ENCODE measurements at regions not wholly inside any gene's neighbourhood (a gene's known extent, or its start where the extent isn't known, plus 50 kb on each side); places are given as distances from the start of the nearest gene placed in this dataset.

DNA sequence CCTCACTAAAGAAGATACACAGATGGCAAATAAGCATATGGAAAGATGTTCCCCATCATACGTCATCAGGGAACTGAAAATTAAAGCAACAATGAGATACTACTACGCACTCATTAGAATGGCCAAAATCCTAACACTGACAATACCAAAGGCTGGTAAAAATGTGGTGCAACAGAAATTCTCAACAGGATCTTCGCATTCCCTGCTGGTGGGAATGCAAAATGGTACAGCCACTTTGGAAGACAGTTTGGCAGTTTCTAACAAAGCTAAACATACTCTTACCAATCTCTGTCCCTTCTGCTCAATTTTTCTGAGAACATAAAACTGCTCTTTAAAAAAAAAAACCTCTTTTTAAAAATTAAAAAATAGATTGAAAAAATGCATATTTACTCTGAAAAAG is 300.2 kb downstream of the FBXW7 start:
- no peak for DNase-seq (ENCODE audit: low spot score)

DNA sequence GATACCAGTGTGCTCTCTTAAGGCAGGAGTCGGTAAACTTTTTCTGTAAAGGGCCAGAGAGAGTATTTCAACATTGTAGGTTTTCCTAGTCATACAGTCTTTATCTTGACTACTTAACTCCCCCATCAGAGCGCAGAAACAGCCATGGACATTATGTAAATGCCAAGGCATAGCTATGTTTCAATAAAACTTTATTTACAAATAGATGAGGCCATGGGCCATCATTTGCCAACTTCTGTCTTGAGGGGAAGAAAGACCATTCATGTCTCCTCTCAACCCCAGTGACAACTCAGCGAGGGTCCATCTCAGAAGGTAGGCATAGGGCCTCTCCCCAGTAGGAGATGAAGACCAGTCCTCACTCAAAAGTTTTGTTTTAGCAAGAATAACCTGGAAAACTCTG is 301.3 kb downstream of the FBXW7 start:
- DNase-seq (ENCODE audit: low spot score): no peak

DNA sequence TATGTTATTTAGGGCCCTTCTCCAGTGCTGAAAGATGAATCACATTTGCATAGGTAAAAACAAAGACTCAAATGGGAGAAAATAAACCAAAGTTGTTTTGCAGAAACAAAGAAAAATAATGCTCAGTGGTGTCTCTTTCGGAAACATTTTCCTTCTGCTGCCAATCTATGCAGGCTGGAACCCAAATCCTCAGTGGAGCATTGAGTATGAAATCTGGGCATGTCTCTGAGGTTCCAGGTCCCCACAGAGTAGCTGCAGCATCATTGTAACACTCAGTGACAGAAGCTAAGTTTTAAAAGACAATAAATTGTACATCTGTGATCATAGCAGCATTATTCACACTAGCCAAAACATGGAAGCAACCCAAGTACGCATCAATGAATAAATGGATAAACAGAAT is 303.6 kb downstream of the FBXW7 start:
- DNase-seq (ENCODE audit: low spot score): no peak

DNA sequence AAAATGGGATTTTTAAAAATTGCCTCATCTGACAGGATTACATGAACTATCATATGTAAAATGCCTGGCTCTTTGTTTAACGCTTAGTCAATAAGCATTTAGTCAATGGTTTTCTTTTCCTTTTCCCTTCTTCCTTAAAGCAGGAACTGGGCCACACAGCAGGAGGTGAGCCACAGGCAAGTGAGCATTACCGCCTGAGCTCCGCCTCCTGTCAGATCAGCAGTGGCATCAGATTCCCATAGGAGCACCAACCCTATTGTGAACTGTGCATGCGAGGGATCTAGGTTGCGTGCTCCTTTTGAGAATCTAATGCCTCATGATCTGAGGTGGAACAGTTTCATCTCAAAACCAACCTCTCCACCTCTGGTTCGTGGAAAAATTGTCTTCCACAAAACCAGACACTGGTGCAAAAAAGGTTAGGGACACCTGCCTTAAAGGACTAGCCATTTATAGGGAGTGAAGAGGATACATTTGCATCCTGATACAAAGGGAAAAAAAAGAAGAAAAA is 306.1 kb downstream of the FBXW7 start:
- DNase-seq (ENCODE audit: low spot score): no peak

DNA sequence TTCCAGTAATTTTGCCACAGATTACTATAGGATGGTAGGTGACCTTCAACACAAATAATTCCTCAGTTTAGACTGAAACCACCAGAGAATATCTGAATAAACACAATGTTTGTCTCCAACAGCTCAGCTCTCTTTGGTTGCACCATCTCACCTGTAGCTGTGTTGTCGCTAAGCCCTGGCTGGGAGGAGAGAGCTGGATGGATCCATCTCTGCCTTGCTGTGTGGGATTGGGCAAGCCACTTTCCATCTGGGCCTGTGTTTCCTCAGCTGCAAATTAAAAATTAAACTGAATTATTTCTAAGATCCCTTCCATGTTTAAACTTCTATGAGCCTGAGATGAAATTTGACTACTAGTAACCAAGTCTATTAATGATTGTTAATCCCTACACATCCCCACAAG is 310.2 kb downstream of the FBXW7 start:
- no peak for DNase-seq (ENCODE audit: low spot score)

DNA sequence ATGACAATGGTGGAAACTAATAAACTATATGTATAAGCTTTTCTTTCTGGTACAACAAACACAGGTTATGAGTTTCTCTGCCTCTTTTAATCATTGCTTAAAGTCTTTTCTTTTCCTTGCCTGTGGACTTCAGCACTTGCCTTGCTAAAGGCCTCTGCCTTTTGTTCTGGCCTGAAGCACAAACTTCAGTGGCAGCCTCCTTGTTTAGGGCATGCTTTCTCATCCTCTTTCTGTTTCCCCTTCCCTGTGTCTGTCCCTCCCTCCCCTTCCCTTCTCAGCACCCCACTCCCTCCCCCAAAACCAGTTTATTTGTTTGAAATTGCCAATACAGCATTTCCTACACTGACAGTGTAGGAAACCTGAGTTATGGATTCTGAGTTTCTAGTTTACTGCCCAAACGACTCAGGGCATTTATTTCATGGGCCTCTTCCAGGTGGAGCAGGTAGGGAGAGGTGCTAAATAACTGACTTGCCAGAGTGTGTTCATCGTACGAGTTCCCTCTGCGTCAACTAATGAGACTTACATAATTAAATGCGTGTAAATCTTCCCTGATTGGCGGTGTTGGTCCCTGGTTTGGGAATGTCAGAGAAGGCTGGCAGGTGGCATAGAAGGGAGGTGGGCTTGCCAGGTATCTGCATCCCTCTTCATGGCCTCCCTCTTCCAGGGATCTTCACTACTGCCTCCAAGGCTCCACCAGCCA is 311.0 kb downstream of the FBXW7 start:
- DNase-seq (ENCODE audit: low spot score): no peak

DNA sequence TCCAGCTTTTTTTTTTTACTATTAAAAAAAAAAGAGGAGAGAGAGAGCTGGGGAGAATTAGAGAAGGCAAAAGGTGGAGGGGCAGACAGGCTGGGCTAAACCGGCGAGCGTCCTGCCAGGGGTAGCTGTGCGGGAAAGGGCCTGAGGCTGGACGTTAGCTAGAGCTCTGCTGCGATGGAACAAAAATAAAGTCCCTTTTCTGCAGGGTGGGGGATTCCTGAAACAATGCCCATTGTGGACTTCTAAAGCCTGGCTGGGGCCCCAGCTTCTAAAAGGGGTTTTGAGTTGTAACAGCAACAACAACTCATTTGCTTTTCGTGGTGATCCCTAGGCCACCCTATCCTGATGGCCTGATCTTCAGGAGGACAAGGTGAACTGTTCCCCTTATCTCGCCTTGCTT is 311.7 kb downstream of the FBXW7 start:
- DNase-seq (ENCODE audit: low spot score): no peak

DNA sequence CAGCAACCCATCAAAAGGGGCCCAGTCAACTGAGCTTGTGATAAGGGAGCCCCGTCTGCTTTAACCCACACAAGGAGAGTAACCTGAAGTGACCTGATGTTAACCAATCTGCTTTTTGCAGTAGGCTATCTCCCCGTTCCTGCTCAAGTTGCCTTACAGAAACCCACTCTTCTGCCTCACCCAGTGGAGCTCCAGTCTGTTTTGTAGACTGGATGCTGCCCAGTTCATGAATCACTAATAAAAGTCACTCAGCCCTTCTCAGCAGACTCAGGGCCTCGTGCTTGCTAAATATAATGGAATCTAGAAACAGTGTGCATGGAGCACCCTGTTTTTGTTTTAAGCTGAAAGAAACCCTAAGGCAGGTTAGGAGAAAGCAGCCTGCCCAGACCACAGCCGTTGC is 312.3 kb downstream of the FBXW7 start:
- DNase-seq (ENCODE audit: low spot score): no peak

DNA sequence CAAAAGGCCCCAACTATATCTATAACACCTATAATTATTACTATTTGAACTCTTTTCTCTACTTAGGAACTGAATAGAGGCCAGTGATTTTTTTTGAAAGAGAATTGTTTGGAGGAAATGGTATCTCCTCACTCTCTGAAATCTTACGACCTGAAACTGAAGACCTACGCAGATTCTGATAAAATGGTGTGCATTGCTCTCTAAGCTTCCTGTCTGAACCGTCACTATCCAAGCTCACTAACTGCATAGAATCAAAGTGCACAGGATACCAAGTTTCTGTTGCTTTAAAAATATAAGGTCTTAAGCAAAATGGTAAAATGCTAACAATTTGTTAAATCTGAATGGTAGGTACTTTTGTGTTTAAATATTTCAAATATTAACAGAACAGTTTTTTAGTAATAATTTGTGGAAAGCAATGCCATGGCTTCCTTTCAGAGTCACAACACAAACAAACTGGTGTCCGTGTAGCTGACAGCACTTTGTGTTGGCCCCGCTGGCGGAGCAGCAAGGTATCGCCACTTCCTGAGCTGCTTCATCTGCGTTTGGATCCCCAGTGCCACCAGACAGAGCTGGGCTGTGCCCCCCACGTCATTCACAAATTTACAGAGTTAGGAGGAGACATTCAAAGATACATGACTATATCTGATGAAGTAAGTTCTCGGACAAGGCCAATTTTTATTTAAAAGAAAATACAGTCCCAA is 313.9 kb downstream of the FBXW7 start:
- no peak for DNase-seq (ENCODE audit: low spot score)

DNA sequence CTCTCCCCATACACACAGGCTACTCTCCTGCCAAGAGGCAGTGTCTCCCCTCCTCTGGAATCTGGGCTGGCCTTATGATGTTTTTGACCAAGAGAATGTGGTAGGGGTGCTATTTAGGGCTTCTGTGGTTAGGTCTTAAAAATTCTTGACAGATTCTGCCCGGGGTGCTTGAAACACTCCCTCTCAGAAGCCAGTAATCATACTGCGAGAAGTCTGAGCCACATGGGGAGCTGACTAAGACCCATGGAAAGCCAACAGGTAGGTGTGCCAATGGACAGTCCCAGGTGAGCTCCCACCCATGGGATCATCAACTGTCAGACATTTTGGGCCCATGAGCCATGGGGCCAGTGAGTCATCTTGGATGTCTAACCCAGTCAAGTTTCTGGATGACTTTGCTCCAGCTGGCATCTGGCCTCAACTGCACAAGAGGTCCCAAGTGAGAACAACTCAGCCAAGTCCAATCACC is 315.7 kb downstream of the FBXW7 start:
- no peak for DNase-seq (ENCODE audit: low spot score)

DNA sequence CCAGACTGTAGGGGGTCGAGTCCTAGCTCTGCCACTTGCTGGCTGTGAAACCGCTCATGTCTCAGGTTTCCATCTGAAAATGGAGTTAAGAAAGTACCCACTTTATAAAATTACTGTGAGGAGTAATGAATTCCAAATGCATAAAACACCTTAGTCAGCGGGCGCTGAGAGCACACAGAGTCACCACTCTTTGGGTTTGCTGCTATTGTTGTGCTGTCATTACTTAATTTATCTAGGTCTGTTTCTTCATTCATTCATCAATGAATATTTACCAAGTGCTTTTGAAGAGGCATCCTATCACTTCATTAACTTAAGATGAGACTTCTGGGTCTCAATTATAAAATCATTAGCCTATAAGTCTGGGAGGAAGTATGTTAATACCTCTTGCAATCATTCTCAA is 317.3 kb downstream of the FBXW7 start:
- no peak for DNase-seq (ENCODE audit: low spot score)

DNA sequence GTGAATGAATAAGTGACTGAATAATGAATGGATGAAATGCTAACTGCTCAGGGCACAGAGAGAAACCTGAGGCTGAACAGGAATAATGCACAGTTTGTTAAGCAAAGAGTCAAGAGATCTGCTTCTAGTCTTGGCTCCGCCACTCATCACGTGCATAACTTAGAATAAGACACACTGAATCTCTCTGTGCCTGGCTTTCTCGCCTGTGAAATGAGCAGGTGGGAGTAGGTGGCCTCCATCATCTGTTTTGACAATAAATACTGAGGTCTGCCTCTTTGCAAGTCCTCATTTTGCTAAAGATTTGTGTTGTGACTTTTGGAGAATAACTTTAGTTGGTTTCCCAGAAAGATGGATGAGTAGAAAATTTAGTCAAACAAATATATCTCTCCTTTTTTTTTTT is 318.0 kb downstream of the FBXW7 start:
- DNase-seq (ENCODE audit: low spot score): peak; percentile 24

DNA sequence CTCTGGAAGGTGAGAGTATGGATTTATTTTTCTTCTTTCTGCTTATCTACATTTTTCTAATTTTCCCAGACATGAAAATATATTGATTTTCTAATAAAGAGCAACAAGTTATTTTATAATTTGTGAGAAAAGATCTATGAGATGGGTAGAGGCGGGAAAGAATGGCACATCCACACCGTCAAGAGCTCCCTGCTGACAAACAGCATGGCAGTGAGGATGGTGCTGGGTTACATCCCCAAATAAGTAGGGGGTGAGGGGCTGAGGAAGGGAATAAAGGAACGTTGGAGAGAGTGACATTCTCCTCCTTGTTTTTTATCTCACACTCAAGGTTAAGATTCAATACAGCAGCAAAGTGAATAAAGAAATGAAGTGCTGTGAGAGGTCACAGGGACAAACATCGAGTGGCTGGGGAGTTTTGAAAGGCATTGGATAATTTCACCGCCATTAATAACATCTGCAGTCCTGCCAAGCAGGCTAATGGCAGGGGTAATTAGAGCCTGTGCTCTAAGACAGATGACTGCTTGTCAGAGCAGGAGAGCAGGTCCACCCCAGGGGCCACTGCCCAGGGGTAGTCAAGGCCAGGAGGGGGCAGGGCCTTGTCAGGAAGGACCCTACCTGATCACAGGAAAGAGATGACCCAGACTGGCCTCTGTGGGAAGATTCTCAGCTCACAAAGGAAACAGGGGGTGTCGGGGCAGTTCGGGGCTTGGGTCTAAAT is 323.8 kb downstream of the FBXW7 start:
- DNase-seq (ENCODE audit: low spot score): no peak

DNA sequence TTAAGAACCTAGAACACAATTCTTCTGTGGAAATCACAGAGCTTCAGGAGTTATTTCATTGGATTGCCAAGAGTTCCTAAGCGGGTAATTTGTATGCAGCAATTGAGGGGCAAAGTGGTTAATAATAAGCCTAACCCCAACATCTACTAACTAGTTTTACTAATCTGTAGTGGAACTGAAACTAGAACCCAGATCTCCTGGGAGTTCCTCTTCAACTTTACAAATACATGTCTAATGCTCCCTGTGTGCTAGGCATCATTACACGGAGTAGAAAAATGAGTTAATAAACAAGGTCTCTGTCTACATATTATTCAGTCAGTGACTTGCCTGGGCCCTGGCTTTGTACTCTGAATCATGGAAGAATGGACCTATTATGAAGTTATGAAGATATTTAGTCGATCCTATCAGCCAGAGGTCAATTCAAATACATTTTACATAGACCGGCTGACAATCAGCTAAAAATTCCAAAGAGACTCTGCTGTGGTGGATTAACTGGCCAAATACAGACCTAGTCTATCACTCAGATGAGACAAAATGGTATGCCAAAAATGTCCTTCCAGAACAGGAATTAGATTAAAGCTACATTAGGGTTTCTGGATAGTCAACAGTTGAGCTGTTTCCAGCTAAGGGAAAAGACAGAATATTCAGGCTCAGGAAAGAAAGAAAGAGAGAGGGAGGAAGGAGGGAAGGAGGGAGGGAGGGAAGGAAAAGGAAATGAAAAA is 326.0 kb downstream of the FBXW7 start:
- peak; percentile 32 for DNase-seq (ENCODE audit: low spot score)

DNA sequence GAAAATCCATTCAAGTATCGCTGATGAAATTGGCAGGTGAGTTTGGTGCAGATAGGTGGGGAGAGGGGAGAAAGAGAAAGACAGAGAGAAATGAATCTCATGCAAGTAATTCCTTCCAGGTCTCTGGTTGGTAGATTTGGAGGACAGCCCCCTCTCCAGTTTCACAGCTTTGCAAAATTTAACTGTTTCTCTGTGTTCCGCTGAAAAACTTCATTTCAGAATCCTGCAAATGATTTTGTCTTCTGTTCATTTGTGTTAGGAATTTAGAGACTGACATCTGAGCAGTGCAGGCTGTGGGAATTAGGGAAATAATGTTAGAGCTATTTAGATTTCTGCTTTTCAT is 328.5 kb downstream of the FBXW7 start:
- DNase-seq (ENCODE audit: low spot score): no peak

DNA sequence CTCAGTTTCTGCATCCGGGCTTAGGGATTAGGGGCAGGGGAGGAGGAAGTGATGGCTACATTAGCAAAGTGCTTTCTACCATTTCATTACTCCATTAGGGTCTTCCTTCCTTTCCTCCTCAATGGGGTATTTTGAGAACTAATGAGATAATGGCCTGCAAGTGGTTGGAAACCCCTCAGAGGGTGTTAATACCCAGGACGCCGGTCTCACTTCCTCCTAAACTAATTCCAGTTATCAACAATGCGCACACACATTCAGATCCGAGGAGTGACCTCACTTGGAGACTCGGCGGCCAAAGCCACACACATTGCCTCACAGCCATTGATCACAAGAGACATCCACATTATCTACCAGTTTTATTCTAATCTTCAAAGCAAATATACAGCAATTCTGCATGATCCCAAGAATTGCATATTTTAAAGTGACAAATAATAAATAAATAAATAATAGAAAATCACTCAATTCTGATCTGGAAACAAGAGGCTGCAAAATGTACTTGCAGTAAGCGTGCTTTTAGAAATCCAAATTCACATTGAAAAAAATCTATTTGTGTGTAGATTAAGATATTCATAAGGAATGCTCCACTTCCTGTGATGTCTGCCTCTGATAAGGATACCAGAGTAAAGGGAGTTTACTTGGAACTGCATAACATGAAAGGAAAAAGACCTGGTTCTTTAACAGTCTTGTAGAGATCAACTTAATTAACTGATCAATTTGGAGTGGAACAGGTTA is 329.1 kb downstream of the FBXW7 start:
- no peak for DNase-seq (ENCODE audit: low spot score)

DNA sequence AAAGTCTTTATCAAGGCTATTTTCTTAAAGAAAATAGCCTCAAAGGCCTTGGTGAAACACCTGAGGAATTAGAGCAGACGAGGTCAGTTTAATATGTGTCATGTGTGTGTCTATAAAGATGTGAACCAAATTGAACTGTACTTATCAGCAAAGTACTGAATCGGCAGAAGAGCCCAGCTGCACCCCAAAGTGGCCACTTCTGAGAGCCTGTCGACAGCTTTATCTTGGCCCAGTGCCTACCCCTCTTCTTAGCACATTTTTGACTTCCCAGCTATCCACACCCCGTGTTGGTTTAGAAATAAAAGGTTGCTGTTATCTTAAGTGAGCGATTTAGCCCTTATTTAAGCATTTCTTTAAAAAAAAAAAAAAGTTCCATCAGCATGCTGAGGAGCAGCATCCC is 329.7 kb downstream of the FBXW7 start:
- no peak for DNase-seq (ENCODE audit: low spot score)

DNA sequence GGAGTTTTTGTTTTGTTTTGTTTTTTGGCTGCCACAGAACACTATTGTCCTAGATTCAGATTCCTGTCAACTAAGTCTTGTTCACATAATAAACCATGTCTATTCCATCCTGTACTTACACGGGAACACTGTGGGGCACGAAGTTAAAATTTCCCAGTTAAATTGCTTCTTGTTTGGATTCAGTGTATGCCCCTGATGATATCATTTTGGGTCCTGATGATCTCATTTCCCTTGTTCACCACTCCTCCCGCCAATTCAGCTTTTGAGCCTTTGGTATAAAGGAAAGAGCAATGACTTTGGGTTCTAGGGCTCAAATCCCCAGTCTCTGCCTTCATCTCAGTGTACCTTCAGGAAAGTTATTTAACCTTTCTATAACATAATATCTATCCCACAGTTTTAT is 333.5 kb downstream of the FBXW7 start:
- no peak for DNase-seq (ENCODE audit: low spot score)

DNA sequence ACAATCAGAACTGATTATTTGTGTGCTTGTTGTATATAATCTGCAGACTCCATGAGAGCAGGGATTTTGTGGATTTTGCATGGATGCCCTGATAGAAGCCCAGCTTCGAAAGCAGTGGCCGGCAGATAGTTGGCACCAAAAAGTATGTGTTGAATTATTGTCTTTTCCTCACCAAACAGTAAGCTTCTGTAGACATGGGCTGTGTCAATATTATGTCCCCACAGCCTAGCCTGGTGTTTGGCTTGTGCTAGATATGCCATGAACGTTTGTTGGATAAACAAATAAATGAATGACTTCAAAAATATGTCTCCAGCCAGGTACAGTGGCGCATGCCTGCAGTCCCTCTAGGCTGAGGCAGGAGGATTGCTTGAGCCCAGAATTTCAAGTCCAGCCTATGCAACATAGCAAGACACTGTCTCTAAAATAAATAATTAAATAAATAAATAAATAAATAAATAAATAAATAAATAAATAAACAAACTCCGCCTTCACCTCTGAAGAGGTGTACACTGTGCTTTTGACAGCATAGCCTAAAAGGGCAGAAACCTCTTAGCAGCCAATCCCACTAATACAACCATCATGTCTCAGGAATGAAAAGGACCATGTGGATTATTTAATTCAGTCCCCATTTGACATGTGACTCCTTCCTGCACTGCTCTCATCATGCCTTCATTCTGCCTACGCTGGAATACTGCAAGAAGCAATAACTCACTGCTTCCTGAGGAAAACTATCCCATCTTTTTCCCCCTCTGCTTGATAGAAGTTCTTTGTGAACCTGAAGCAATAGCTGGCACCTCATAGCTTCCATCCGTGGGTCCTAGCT is 335.2 kb downstream of the FBXW7 start:
- DNase-seq (ENCODE audit: low spot score): no peak

DNA sequence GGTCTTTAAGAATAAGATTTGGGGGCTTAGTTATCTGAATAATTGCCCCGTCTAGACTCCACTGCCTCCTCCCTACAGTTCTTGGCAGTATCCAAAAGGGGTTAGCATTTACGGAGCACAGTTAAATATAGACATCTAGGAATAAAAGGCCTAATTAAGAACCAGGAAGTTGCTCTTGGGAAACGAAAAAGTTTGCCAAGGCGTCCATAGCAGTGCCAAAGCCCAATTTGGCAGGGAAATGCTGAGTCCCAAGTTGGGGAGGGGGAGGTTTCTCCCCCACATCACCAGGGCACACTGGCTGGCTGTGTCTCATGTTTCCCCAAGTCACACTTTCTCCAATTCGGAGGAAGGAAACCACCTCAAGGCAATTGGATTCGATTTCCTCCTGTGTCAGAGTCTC is 338.7 kb downstream of the FBXW7 start:
- no peak for DNase-seq (ENCODE audit: low spot score)

DNA sequence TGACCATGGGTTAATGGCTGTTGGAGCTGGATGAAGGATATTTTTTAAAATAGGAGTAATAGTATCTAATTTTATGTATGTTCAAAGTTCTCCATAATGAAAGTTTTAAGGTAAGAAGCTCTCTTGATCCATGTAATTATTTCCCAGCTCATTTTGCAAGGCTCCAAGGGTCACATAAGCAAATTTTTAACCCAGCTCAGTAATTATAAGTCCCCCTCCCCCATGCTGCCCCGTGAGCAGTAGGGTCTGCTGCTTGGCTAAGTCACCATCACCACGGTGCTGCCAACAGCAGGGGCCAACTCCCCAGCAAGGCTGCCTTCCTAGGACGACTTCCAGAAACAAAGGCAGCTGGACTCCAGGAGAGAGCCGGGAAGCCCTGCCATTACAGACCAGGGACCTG is 340.0 kb downstream of the FBXW7 start:
- no peak for DNase-seq (ENCODE audit: low spot score)
